Mammary epithelial cell (primary cell): ENCODE measurements at regions not wholly inside any gene's neighbourhood (a gene's known extent, or its start where the extent isn't known, plus 50 kb on each side); places are given as distances from the start of the nearest gene placed in this dataset.

Experiments
- CTCF ChIP-seq, 2 donors: IDR thresholded peaks in 1 of 2; conservative IDR thresholded peaks in 1 of 2; 2 replicates each; pipeline ENCODE4 v1.5.1; 2011 to 2012; ENCODE audit warnings: inconsistent platforms in 2 of 2, low read length in 2 of 2, mild to moderate bottlenecking in 2 of 2, control low read depth in 1 of 2, low read depth in 1 of 2; ENCODE audit not compliant: insufficient read depth in 1 of 2; ENCODE audit errors: extremely low read depth in 1 of 2
- EZH2 ChIP-seq: IDR thresholded peaks from 2 replicates; pipeline ENCODE4 v1.6.1; 2012; ENCODE audit warnings: low read length, inconsistent platforms, borderline replicate concordance

DNA sequence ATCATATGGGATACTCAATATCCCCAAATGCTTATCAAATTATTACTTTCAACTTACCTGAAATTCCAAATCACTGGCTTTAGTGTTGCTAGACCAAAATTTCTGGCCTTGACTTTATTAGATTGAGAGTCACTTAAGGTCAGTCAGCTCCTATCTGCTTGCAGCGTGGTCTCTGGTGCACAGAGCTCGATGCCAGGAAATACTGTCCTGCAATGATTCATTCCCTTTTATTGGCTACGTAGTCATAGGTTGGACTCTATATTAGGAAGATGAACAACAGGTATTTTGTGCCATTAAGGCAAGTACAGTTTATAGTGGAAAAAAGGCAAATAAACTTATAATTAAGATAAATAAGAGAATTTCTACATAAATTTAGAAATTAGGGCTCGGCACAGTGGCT lies 378.6 kb upstream of the MCTP2 start:
- TF ChIP-seq CTCF (conservative IDR thresholded peaks at IDR 0.05 in 1 of 2, IDR thresholded peaks at IDR 0.05 in 1 of 2; ENCODE audit: extremely low read depth in 1 of 2, insufficient read depth in 1 of 2, low read depth in 1 of 2, low read length in 2 of 2) (no peak), EZH2 (no peak)
